ENCODE measurements at regions not wholly inside any gene's neighbourhood (a gene's known extent, or its start where the extent isn't known, plus 50 kb on each side); places are given as distances from the start of the nearest gene placed in this dataset.

DNA sequence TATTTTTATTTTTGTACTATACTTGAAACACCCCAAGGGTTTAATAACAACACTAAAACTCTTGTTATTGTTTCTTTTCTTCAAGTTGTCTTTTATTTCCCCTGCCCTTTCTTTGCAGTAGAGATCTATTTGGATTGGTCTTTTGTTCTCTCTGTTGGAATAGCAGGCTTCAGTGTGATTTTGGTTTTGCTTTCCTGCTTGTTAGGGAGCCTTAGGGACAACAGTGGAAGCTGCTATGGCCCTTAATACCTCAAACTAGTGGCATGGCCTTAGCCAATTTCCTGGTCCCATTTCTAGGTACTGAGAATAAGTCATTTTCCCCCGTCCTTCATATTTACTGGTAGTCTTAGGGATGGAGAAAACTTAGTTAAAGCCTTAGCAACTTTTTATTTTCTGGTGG lies 535.4 kb upstream of the NDST4 start:
- TF ChIP-seq CTCF (IDR thresholded peaks at IDR 0.05) (no peak), POLR2AphosphoS5 (IDR thresholded peaks at IDR 0.05; ENCODE audit: insufficient read depth in 1 of 2, low read depth in 1 of 2) (no peak)

All from vagina (tissue), 2 donors.